ENCODE measurements at regions not wholly inside any gene's neighbourhood (a gene's known extent, or its start where the extent isn't known, plus 50 kb on each side); places are given as distances from the start of the nearest gene placed in this dataset.
A peak's percentile ranks its signal among the peaks of the same experiment; 100 is the strongest.

- Histone ChIP-seq H3K27me3 (replicated peaks in 1 of 4; ENCODE audit: control insufficient read depth in 3 of 4, extremely low read depth in 1 of 4, insufficient read depth in 3 of 4, low read length in 3 of 4) (no peaks in the 10 kb centered on the region), H3K56ac (replicated peaks; ENCODE audit: insufficient read length, low read depth, low read length) (no peak overlapping the region), H3K14ac (ENCODE audit: insufficient read length) (no peak overlapping the region), H2BK20ac (ENCODE audit: low read length) (no peak overlapping the region), H3K4me3 (ENCODE audit: extremely low read depth in 1 of 4, insufficient read depth in 2 of 4, low read depth in 3 of 4, low read length in 4 of 4) (no peak overlapping the region), H2BK120ac (replicated peaks; ENCODE audit: low read depth, low read length) (no peak overlapping the region), H4K91ac (replicated peaks; ENCODE audit: insufficient read length, low read length) (no peak overlapping the region), H3K79me1 (ENCODE audit: low read depth, low read length) (no peaks in the 10 kb centered on the region), H2BK12ac (ENCODE audit: low read depth, low read length) (no peak overlapping the region), H2AK5ac (ENCODE audit: low read depth, low read length) (no peak overlapping the region), H3K9me3 (ENCODE audit: insufficient read depth in 2 of 2, low read depth in 1 of 2, low read length in 1 of 2) (no peaks in the 10 kb centered on the region), H2BK5ac (ENCODE audit: low read depth, low read length) (no peak overlapping the region), H3K36me3 (ENCODE audit: control insufficient read depth in 2 of 4, insufficient read depth in 4 of 4, low read length in 3 of 4) (no peaks in the 10 kb centered on the region), H3K23ac (ENCODE audit: insufficient read length) (no peak overlapping the region), H2BK15ac (ENCODE audit: low read length) (no peak overlapping the region), H3K4ac (replicated peaks; ENCODE audit: insufficient read length, low read depth, low read length) (no peak overlapping the region), H3K18ac (ENCODE audit: extremely low read depth, low read length) (no peak overlapping the region), H3K9ac (replicated peaks in 1 of 4; ENCODE audit: extremely low read depth in 1 of 4, low read depth in 3 of 4, low read length in 3 of 4) (no peak overlapping the region), H3K4me2 (ENCODE audit: insufficient read depth in 1 of 2, low read depth in 2 of 2, low read length in 2 of 2) (no peak overlapping the region), H3K23me2 (ENCODE audit: low read depth, low read length) (no peaks in the 10 kb centered on the region; the same call in 1 of the 2 replicates), H3K4me1 (replicated peaks in 1 of 4; ENCODE audit: control insufficient read depth in 3 of 4, insufficient read depth in 4 of 4, low read length in 3 of 4) (peaks cover 0 to 2% (median 1%) of the 10 kb centered on the region in 4 experiments; a peak in 3 of 7 replicates), H4K20me1 (replicated peaks in 1 of 2; ENCODE audit: control insufficient read depth in 1 of 2, insufficient read depth in 2 of 2, low read length in 2 of 2) (no peaks in the 10 kb centered on the region), H3K27ac (ENCODE audit: low read depth, low read length) (no peak overlapping the region), H3K79me2 (ENCODE audit: control insufficient read depth in 1 of 2, insufficient read depth in 2 of 2, low read length in 2 of 2) (no peaks in the 10 kb centered on the region), H2AFZ (ENCODE audit: low read length) (0 out of 2 replicates have a peak overlapping the region, but pooled peaks have one; percentile 54), H4K5ac (ENCODE audit: insufficient read length, low read depth, low read length) (no peak overlapping the region), H4K8ac (ENCODE audit: extremely low read depth, insufficient read depth, low read length) (no peak overlapping the region)
- POLR2A ChIA-PET (ENCODE audit: partially characterized antibody) = interaction anchor here (1.3 kb wide), 1 partner anchor 30 kb away, joined by 3 read pairs; no protein-coding TSS in a partner anchor
- no peak for DNase-seq (ENCODE audit: low read depth in 1 of 2, low spot score in 2 of 2)
- 82% methylated on average over 3 of the region's 3 CpGs; no CpG with 5 or more reads in 1 of the 2 experiments for WGBS, 2 experiments (ENCODE audit: extremely low coverage in 1 of 2, insufficient coverage in 1 of 2, insufficient read length in 1 of 2, insufficient replicate concordance in 2 of 2, low coverage in 1 of 2, low lambda C conversion rate in 2 of 2, missing lambda C conversion rate in 1 of 2)
- TF ChIP-seq ATF2 (IDR thresholded peaks at IDR 0.05; ENCODE audit: low read length) (no peak), SP2 (IDR thresholded peaks at IDR 0.05; ENCODE audit: low read length) (no peak), SAP30 (IDR thresholded peaks at IDR 0.05; ENCODE audit: insufficient read depth, insufficient replicate concordance, low read length) (no peak), POU5F1 (IDR thresholded peaks at IDR 0.05; ENCODE audit: low read depth, low read length) (no peak), GABPA (IDR thresholded peaks at IDR 0.05; ENCODE audit: borderline replicate concordance, insufficient read depth, low read length) (no peak), ASH2L (IDR thresholded peaks at IDR 0.05; ENCODE audit: low read length) (no peak), NANOG (IDR thresholded peaks at IDR 0.05; ENCODE audit: insufficient read depth, low read depth, low read length, poor library complexity, severe bottlenecking) (no peak), CHD2 (IDR thresholded peaks at IDR 0.05; ENCODE audit: low read length) (no peak), USF2 (IDR thresholded peaks at IDR 0.05; ENCODE audit: low read length) (no peak), TEAD4 (IDR thresholded peaks at IDR 0.05; ENCODE audit: low read depth, low read length) (no peak), JUN (IDR thresholded peaks at IDR 0.05; ENCODE audit: low read depth, low read length) (no peak)
- CTCF ChIA-PET (ENCODE audit: partially characterized antibody) = interaction anchor here (0.9 to 2.0 kb wide), 3 partner anchors 11 to 21 kb away, joined by 3 to 5 read pairs (median 5); no protein-coding TSS in a partner anchor
- FAIRE-seq = no peak
These were observed 101.1 kb downstream of the OTX2 start for GRCh38 chr14:56709201-56709600.

All from H1 (cell line).